ENCODE measurements at regions not wholly inside any gene's neighbourhood (a gene's known extent, or its start where the extent isn't known, plus 50 kb on each side); places are given as distances from the start of the nearest gene placed in this dataset.

DNA sequence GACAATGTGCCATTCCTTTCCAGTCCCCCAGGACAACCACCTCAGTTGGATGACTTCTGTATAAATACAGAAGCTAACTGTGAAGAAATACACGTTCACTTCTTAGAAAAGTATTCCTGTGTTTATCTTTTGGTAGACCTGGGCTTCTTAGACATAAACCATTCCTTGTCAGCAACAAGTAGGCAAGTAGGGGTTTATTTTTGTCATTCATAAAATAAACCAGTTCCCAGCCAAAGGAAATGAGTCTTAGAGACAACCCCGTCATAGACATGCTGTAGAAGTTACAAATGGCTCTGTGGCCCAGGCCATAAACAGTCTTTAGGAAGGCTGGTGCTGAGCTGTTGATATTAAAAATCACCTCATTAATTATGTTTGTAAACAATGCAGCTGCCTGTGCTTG is 243.2 kb downstream of the SPTSSA start:
- TF ChIP-seq, protein P1, sequence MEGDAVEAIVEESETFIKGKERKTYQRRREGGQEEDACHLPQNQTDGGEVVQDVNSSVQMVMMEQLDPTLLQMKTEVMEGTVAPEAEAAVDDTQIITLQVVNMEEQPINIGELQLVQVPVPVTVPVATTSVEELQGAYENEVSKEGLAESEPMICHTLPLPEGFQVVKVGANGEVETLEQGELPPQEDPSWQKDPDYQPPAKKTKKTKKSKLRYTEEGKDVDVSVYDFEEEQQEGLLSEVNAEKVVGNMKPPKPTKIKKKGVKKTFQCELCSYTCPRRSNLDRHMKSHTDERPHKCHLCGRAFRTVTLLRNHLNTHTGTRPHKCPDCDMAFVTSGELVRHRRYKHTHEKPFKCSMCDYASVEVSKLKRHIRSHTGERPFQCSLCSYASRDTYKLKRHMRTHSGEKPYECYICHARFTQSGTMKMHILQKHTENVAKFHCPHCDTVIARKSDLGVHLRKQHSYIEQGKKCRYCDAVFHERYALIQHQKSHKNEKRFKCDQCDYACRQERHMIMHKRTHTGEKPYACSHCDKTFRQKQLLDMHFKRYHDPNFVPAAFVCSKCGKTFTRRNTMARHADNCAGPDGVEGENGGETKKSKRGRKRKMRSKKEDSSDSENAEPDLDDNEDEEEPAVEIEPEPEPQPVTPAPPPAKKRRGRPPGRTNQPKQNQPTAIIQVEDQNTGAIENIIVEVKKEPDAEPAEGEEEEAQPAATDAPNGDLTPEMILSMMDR (conservative IDR thresholded peaks at IDR 0.05 in 1 of 2, IDR thresholded peaks at IDR 0.05 in 1 of 2; ENCODE audit: low read depth in 1 of 2, low read length in 2 of 2): no peak
- no peak for TF ChIP-seq EZH2 (IDR thresholded peaks at IDR 0.05; ENCODE audit: low read length, missing control alignments)
